ENCODE measurements at regions not wholly inside any gene's neighbourhood (a gene's known extent, or its start where the extent isn't known, plus 50 kb on each side); places are given as distances from the start of the nearest gene placed in this dataset.

DNA sequence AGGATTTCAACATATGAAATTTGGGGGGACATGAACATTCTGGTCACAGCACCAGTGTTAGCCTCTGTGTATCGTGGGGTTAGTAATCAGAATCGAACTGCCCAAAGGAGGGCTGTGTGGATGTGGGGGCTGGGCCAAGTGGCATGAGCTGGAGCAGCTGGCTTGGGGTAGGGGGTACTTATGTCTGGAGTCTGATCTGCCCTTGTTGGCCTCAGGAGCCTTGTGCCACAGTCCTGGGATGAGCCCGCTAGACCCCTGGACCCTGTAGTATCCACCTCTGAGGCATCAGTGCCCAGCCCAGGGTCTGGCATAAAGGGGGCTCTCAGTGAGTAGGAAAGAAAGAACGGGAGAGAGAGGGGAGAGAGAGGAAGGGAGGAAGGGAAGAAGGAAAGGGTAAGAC, 67.3 kb downstream of the LRRC32 start:
- Histone ChIP-seq H3K27me3 (no peaks in the 10 kb centered on the region), H3K4me3 (no peak overlapping the region), H3K27ac (peak overlapping the region in 1 of 2 donors; percentile 82), H3K4me1 (peaks cover 48% of the 10 kb centered on the region), H3K36me3 (ENCODE audit: low read depth, missing control alignments) (no peaks in the 10 kb centered on the region), H3K9me3 (no peaks in the 10 kb centered on the region)
- TF ChIP-seq, protein P1, sequence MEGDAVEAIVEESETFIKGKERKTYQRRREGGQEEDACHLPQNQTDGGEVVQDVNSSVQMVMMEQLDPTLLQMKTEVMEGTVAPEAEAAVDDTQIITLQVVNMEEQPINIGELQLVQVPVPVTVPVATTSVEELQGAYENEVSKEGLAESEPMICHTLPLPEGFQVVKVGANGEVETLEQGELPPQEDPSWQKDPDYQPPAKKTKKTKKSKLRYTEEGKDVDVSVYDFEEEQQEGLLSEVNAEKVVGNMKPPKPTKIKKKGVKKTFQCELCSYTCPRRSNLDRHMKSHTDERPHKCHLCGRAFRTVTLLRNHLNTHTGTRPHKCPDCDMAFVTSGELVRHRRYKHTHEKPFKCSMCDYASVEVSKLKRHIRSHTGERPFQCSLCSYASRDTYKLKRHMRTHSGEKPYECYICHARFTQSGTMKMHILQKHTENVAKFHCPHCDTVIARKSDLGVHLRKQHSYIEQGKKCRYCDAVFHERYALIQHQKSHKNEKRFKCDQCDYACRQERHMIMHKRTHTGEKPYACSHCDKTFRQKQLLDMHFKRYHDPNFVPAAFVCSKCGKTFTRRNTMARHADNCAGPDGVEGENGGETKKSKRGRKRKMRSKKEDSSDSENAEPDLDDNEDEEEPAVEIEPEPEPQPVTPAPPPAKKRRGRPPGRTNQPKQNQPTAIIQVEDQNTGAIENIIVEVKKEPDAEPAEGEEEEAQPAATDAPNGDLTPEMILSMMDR (IDR thresholded peaks at IDR 0.05) = no peak
- TF ChIP-seq POLR2A (IDR thresholded peaks at IDR 0.05) = no peak
- DNase-seq = peak; percentile 8
- WGBS, 2 donors = 84% methylated on average over 4 of the region's 4 CpGs
- intact Hi-C loops (cut with DNase I; ENCODE audit: low total_unique reads) = no loop called here

Data from testis (tissue), 2 donors.